HG03108 (cell line): ENCODE measurements at regions not wholly inside any gene's neighbourhood (a gene's known extent, or its start where the extent isn't known, plus 50 kb on each side); places are given as distances from the start of the nearest gene placed in this dataset.
"Not testable (repeated sequence)": the region's sequence is repeated elsewhere in the genome, so short reads cannot be mapped to it uniquely, and the experiment has no call there.

Source experiments
- ATAC-seq: cut with Tn5 transposase; IDR thresholded peaks from one replicate; pipeline ENCODE4 v1.9.1; 2021; ENCODE audit warnings: moderate library complexity; ENCODE audit not compliant: unreplicated experiment

- no peak for ATAC-seq
These were observed 332.5 kb downstream of the VRK1 start for GRCh38 chr14:97129639-97130038.

- not testable (repeated sequence) for ATAC-seq
These were observed 338.7 kb downstream of the VRK1 start for GRCh38 chr14:97135847-97136246.

- ATAC-seq, result no peak
These were observed 340.5 kb downstream of the VRK1 start for GRCh38 chr14:97137705-97138104.

DNA sequence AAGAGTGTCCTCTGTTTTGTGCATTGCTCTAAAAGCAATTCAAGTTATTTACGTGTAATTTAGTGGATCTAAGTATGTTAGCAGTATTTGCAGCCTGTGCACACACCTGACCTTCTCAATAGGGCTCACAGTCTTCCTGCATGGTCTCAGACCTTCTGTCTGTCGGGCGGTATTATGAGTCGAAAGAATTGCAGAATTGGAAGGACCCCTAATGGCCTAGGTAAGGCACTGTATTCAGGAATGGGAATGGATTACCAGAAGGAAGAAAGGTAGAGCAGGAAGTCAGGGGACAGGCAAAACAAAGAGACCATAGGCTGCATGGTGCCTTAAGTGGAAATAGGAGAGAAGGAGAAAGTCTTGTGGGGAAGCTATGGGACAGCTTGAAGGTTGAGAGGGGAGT is 341.6 kb downstream of the VRK1 start:
- ATAC-seq, result no peak

GRCh38 chr14:97143011-97143410 is 345.8 kb downstream of the VRK1 start:
- ATAC-seq, result no peak

DNA sequence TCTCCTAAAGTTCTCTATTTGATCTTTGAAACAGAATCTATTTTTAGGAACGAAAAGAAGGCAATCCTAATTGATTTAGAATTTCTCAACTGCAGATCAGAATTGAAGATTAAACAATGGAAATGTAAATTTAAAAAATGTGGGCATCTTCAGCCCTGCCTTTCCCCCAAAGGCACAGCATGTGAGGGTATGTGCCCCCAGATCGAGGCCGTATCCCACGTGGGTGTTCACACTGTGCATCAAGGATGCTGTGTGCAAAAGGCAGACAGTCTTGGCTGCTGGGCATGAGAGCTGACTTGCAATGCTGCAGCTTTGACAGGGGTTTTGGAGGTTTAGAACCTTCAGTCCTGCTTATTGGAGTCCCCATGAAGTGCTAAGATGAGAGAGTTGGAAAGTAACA is 346.3 kb downstream of the VRK1 start:
- ATAC-seq, result no peak

- not testable (repeated sequence) for ATAC-seq
These were observed 350.8 kb downstream of the VRK1 start for GRCh38 chr14:97148021-97148420.

DNA sequence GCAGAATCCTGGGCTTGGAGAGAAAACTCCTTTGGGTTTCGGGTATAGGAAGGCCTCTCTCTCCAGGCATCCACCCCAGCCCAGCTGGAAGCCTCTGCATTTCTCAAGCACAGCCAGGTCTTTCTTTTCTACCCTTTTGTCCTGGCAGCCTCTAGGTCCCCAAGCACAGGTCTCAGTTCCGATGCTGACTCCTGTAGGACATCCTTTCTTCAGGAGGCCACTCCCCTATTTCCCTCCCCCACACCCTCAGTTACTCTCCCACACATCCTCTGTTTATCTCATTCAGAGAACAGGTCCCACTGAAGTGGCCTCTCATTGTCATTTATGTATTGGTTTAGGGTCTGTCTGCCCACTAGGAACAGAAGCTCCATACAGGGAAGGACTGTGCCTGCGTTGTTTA is 352.6 kb downstream of the VRK1 start:
- ATAC-seq, result no peak

- ATAC-seq, result no peak
These were observed 356.3 kb downstream of the VRK1 start for GRCh38 chr14:97153527-97153926.

- no peak for ATAC-seq
These were observed 358.1 kb downstream of the VRK1 start for GRCh38 chr14:97155320-97155719.

DNA sequence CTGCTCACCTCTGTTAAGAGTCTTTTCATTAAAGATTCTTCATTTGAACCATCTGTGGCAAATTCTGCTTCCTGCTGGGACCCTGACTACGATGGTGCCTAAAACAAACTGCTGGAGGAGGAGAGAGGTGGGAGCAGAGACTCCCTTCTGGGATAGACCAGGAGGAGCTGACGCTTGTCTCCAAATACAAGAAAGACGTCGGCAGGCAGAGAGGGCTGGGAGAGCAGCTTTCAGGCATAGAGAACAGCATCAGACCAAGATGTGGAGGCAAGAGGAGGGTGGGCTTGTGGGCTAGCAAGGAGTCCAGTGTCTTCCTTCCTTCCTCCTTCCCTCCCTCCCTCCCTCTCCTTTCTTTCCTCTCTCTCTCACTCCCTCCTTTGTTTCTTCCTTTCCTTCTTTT is 358.6 kb downstream of the VRK1 start:
- ATAC-seq, result no peak

- ATAC-seq, result no peak
These were observed 359.5 kb downstream of the VRK1 start for GRCh38 chr14:97156705-97157104.

DNA sequence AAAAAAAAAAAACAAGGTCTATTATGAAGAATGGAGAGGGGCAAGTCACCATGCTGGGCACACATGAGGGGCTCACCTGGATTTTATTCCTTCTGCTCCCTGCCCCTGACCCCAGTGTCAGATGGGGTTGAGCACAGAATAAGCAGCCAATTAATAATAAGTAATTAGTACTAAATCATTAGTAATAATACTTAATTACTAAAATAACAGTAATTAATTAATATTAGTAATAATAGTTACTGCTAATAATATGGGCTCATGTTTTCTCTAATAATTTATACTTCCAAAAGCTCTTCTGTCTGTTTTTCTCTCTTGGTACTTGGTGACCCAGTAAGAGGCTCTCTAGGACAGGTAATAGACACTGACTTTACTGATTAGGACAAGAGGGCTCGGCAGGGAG is 360.9 kb downstream of the VRK1 start:
- ATAC-seq, result no peak

GRCh38 chr14:97159124-97159523 is 361.9 kb downstream of the VRK1 start:
- ATAC-seq, result no peak

DNA sequence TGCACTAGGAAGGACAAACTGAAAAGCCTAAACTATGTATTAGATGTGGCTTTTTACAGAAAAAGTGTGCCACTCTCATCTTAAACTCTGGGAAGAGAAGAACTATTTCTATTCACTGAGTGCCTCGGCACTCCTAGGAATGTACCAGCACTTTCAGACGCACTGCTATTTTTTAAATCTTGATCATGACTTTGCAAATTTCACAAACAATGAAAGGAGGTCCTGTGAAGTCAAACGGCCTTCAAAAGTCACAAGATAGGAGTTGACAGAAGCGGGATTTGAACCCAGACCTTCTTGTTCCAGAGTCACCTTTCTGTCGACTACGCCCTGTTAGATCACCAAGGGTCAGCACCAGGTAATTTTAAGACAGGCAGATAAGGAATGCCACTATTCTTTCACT is 365.4 kb downstream of the VRK1 start:
- no peak for ATAC-seq

DNA sequence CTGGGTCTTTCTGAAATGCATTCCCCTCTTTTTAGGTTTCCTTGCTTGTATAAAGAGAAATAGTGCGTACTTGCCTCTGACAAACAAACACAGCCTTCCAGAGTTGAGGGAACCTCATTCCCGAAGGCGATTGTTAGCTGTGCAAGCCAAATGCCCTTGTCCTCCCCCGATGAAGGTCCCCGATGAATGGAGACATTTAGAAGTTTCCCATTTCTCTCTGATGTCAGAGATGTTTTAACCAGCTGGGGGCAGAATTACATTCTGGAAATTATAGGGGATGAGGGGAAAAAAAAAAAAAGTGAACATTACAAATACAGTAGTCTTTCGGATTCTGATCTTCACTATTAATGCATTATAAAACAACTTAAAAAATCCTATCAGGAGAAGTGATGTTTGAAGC is 366.8 kb downstream of the VRK1 start:
- no peak for ATAC-seq

- ATAC-seq, result no peak
These were observed 369.3 kb downstream of the VRK1 start for GRCh38 chr14:97166497-97166896.

DNA sequence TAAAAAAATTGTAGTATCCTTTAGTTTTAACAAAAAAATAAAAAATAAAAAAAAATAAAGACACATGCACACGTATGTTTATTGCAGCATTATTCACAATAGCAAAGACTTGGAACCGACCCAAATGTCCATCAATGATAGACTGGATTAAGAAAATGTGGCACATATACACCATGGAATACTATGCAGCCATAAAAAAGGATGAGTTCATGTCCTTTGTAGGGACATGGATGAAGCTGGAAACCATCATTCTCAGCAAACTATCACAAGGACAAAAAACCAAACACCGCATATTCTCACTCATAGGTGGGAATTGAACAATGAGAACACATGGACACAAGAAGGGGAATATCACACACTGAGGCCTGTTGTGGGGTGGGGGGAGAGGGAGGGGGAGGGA is 370.4 kb downstream of the VRK1 start:
- not testable (repeated sequence) for ATAC-seq

- no peak for ATAC-seq
These were observed 375.5 kb downstream of the VRK1 start for GRCh38 chr14:97172644-97173043.

GRCh38 chr14:97177016-97177415 is 379.8 kb downstream of the VRK1 start:
- ATAC-seq, result no peak

GRCh38 chr14:97177635-97178034 is 380.5 kb downstream of the VRK1 start:
- no peak for ATAC-seq

DNA sequence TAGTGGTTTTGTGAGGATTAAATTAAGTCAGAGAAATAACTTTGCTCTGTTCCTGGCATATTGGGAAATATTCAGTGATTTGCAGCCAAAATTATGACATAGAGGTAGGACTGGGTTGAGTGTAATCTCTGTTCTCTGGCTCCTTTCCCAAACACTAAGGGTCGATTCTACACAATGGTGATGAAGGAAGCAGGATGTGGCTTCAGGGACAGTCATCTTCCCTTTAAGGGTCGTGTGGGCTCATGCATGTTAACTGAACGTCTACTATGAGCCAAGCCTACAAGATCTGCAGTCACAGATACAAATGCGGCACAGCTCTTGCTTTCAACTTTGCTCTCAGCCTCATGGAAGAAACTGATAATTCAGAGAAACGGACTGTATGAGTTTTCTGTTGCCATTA is 381.6 kb downstream of the VRK1 start:
- no peak for ATAC-seq

DNA sequence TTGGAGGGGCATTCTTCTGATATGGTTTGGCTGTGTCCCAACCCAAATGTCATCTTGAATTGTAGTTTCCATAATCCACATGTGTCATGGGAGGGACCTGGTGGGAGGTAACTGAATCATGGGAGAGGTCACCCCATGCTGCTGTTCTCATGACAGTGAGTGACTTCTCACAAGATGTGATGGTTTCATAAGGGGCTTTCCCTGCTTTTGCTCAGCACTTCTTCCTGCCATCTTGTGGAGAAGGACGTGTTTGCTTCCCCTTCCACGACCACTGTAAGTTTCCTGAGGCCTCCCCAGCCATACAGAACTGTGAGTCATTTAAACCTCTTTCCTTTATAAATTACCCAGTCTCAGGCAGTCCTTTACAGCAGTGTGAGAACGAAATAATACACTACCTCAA is 382.4 kb downstream of the VRK1 start:
- no peak for ATAC-seq
